HG03066 (cell line): ENCODE measurements at regions not wholly inside any gene's neighbourhood (a gene's known extent, or its start where the extent isn't known, plus 50 kb on each side); places are given as distances from the start of the nearest gene placed in this dataset.

ENCODE experiments used
- ATAC-seq: cut with Tn5 transposase; IDR thresholded peaks from one replicate; pipeline ENCODE4 v1.9.1; 2021; ENCODE audit warnings: low read depth; ENCODE audit not compliant: unreplicated experiment

- ATAC-seq = no peak
These were observed 62.6 kb upstream of the IRF2BP2 start for GRCh38 chr1:234672349-234673135.

DNA sequence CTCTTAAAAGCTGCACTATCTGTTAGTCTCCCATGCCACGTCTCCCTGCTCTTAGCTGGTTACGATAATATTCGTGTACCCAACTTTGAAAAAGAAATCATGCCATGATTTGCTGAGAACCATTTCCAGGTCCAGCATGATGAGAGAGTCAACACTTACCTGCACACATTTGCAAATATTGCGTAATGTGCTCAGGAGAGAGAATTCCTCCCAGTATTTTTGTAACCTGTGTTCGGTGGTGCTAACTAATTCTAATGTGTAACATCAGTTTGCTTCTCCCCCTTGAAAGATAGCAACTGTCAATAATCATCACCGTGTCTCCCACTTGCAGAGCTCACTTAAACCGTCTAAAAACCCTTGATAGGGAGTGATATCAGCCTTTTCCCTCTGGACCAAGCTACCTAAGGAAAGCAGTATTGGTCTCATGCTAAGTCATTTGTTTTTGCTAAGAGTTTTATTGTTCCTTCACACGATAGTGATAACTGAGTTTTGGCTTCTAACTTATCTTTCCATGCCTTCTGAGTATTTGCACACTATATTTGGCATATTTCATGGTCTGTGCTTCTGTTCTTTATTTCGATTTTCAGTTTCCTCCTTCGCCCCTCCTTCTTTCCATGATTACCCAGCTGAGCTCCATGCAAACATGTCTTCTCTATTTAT is 61.1 kb upstream of the IRF2BP2 start:
- ATAC-seq = no peak

DNA sequence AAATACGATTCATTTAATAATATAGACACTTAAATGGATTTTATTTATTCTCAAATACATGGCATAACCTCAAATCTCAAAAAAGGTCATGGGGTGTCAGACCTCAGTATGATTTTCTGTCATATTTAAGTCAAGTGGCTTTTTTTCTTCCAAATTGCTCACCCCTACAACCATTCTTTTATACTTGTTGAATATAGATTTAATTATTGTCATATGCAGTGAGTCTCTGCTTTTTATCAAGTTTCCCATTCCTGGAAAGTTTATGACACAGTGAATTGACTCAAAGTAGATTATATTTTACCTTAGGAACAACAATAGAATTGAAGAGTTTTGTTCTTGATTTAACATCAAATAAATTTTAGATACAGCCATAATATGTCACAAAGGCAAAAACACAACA is 59.5 kb upstream of the IRF2BP2 start:
- no peak for ATAC-seq

GRCh38 chr1:234668577-234668955 is 58.6 kb upstream of the IRF2BP2 start:
- no peak for ATAC-seq

GRCh38 chr1:234667600-234668576 is 57.9 kb upstream of the IRF2BP2 start:
- no peak for ATAC-seq

GRCh38 chr1:234666761-234667160 is 56.8 kb upstream of the IRF2BP2 start:
- ATAC-seq = no peak

DNA sequence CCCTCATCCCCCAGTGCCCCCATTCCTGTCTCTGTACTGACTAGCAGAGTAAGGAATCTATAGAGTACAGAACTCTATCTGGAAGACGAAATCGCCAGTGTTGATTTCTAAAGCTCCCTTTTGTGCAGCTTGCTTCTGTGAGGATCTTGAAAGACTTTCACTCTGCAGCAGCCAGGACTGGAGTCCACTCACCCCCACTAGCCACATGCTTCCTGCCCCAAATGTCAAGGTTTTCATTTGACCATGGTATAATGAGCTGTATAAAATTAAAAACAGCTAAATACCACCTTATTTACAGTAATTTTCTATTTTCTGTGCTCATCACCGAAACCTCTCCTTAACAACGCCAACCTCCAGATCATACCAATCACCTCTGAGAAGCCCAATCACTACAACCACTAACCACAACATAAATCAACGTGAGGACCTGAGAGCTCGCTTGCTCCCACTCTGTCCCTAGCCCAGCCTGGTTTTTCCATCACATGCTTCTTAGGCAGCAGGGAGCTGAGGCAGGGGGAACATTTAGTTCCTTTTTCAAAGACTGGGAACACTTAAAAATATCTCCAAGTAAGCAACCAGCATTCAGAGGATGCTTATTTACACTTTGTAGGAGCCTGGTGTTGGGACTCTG is 56.1 kb upstream of the IRF2BP2 start:
- ATAC-seq = no peak

GRCh38 chr1:234662148-234662547 is 52.2 kb upstream of the IRF2BP2 start:
- no peak for ATAC-seq

DNA sequence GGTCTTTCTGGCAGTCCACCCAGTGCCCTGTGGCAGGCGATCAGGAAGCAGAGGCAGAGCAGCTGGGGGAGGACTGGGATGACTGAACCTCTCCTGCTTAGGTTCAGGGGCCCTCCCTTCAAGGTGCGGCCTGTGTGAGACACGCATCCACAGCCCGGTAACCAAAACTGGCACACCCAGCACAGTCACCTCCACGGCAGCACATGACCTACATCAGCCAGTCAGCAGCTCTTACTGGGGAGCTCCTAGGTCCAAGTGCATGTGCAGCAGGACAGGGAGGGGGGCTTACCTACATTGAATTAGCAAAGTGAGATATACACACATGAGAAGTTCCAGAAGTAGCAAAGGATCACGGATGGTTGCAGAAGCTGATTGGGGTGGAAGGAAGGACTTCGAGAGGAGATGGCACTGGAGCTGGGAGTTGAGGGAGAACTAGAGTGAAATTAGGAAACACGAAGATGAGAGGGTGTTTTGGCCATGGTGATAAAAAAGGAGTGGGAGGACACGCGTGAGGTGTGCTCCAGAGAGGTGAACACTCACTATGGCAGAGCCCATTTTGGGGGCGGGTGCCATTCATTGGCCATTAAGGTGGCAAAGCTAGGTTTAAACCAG is 51.4 kb upstream of the IRF2BP2 start:
- ATAC-seq = no peak

DNA sequence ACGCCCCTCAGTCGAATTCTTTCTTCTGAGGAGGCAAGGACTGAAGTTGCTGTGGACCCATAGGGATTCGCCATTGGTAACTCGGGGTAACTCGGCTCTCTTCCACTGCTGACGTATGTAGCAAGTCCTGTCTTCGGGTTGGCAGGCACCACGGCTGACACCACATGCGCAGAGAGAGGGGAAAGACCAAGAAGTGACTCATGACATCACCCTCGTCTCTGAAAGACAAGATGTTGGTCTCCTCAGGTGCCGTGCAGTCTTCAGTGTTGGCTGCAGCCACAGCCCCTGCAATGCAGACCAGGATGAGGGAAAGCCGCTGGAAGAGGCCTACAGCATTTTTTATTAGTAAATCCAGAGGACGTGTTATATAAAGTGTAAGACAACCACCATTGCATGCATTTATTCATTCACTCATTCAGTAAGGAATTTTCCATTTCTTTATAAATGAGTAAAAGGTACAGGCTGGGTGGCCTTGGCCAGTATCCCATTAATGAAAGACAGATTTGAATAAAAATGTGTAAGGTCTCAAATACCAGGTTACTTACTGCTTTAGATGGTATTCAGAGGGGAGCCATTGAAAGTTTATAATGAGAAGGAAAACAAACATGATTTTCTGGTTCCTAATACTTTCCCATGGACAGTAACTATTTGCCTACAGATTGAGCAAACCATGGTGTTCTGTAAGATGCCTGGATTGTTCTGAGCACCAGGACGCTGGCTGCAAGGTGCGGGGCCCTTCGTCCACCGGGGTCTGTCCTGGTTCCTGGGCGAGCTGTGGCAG is 50.7 kb upstream of the IRF2BP2 start:
- ATAC-seq = no peak
